Upper lobe of right lung (tissue), 1 donor: ENCODE measurements at regions not wholly inside any gene's neighbourhood (a gene's known extent, or its start where the extent isn't known, plus 50 kb on each side); places are given as distances from the start of the nearest gene placed in this dataset.

Experiments
- ATAC-seq: fragments of 200-7000 bp; cut with Tn5 transposase; one replicate; pipeline ENCODE4 v1.9.1; 2020; ENCODE audit warnings: mild to moderate bottlenecking, moderate library complexity
- DNase-seq: peaks from one replicate; pipeline ENCODE4 v3.0.0-alpha.2; 2020
- H3K27ac ChIP-seq: fragments of 200-600 bp; one replicate; pipeline ENCODE4 v1.8.0; 2022
- H3K27me3 ChIP-seq: fragments of 200-600 bp; one replicate; pipeline ENCODE4 v1.8.0; 2022; ENCODE audit warnings: mild to moderate bottlenecking
- H3K36me3 ChIP-seq: fragments of 200-600 bp; one replicate; pipeline ENCODE4 v1.8.0; 2022
- H3K4me1 ChIP-seq: fragments of 200-600 bp; one replicate; pipeline ENCODE4 v1.8.0; 2022
- H3K4me3 ChIP-seq: fragments of 200-600 bp; one replicate; pipeline ENCODE4 v1.8.0; 2022; ENCODE audit warnings: mild to moderate bottlenecking
- H3K9me3 ChIP-seq: fragments of 200-600 bp; one replicate; pipeline ENCODE4 v1.8.0; 2022
- intact Hi-C: fragments of 100-400 bp; cut with DNase I; formaldehyde crosslinking; loops from one replicate; pipeline ENCODE4 v1.11.0; 2022
- TF ChIP-seq, protein P1 (sequence below): fragments of 200-600 bp; IDR thresholded peaks from one replicate; pipeline ENCODE4 v1.8.0; 2022; ENCODE audit warnings: antibody characterized with exemption
- donor health status: DM: no; HTN: yes; CAD: no; lungs with severe emphysema.

- no peaks in the 10 kb centered on the region for H3K27me3 ChIP-seq
- DNase-seq, result no peak
- TF ChIP-seq, protein P1, sequence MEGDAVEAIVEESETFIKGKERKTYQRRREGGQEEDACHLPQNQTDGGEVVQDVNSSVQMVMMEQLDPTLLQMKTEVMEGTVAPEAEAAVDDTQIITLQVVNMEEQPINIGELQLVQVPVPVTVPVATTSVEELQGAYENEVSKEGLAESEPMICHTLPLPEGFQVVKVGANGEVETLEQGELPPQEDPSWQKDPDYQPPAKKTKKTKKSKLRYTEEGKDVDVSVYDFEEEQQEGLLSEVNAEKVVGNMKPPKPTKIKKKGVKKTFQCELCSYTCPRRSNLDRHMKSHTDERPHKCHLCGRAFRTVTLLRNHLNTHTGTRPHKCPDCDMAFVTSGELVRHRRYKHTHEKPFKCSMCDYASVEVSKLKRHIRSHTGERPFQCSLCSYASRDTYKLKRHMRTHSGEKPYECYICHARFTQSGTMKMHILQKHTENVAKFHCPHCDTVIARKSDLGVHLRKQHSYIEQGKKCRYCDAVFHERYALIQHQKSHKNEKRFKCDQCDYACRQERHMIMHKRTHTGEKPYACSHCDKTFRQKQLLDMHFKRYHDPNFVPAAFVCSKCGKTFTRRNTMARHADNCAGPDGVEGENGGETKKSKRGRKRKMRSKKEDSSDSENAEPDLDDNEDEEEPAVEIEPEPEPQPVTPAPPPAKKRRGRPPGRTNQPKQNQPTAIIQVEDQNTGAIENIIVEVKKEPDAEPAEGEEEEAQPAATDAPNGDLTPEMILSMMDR, result no peak
- intact Hi-C loops, result no loop called here
- no peaks in the 10 kb centered on the region for H3K4me1 ChIP-seq
- H3K4me3 ChIP-seq, result no peak overlapping the region
- H3K27ac ChIP-seq, result no peak overlapping the region
- ATAC-seq, result no peak
- no peaks in the 10 kb centered on the region for H3K36me3 ChIP-seq
- no peaks in the 10 kb centered on the region for H3K9me3 ChIP-seq
Observed at GRCh38 chr6:74798302-74798701, 407.6 kb downstream of the COL12A1 start.

- DNase-seq (no peak), ATAC-seq (no peak)
- no peak overlapping the region for H3K4me3 ChIP-seq
- intact Hi-C loops, result no loop called here
- no peaks in the 10 kb centered on the region for H3K4me1 ChIP-seq
- H3K36me3 ChIP-seq, result no peaks in the 10 kb centered on the region
- no peaks in the 10 kb centered on the region for H3K9me3 ChIP-seq
- no peaks in the 10 kb centered on the region for H3K27me3 ChIP-seq
- no peak overlapping the region for H3K27ac ChIP-seq
- TF ChIP-seq, protein P1, result no peak
Observed at GRCh38 chr6:74785236-74785635, 420.6 kb downstream of the COL12A1 start.

GRCh38 chr6:74782346-74782745 lies 423.5 kb downstream of the COL12A1 start:
- H3K36me3 ChIP-seq, result no peaks in the 10 kb centered on the region
- no peak overlapping the region for H3K27ac ChIP-seq
- TF ChIP-seq, protein P1, result no peak
- no peaks in the 10 kb centered on the region for H3K4me1 ChIP-seq
- no peak overlapping the region for H3K4me3 ChIP-seq
- intact Hi-C loops, result no loop called here
- no peaks in the 10 kb centered on the region for H3K27me3 ChIP-seq
- no peak for DNase-seq
- H3K9me3 ChIP-seq, result no peaks in the 10 kb centered on the region
- no peak for ATAC-seq

DNA sequence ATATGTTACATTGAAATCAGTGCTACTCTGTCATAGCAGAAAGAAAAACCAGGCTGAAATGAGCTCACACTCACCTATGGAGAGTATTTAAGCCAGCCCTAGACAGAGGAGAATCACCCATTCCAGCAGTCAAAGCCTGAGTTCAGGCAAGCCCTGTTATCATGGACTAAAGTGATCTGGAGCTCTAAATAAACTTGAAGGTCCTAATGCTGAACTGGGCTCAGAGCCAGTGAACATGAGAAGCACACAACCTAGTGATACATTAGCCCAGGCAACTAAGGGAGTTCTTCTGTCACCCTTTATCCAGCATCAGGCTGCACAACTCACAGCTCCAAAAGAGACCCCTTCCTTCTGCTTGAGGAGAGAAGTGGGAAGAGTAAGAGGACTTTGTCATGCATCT lies 425.0 kb downstream of the COL12A1 start:
- H3K27ac ChIP-seq, result no peak overlapping the region
- H3K4me1 ChIP-seq, result no peaks in the 10 kb centered on the region
- ATAC-seq (no peak), DNase-seq (no peak)
- no peaks in the 10 kb centered on the region for H3K9me3 ChIP-seq
- H3K4me3 ChIP-seq, result no peak overlapping the region
- H3K27me3 ChIP-seq, result no peaks in the 10 kb centered on the region
- intact Hi-C loops, result no loop called here
- no peaks in the 10 kb centered on the region for H3K36me3 ChIP-seq
- TF ChIP-seq, protein P1, result no peak

DNA sequence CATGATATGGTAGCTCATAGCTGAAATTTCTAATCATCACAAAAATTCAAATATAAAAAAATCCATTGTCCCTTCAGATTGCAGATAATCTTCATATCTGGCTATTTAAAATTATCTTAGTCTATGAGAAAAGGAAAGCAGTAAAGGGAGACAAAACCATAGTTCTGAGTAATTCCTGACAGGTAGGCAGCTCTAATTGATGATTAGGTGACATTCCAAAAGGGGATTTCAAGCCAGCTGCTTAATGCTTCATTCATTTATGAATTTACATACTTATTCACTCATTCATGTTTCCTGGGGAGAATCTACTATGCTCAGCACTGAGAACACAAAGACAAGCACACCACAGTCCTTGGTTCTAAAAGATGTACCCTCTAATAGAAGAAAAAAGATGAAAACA lies 437.1 kb downstream of the COL12A1 start:
- TF ChIP-seq, protein P1, result no peak
- Histone ChIP-seq H3K9me3 (no peaks in the 10 kb centered on the region), H3K4me1 (no peaks in the 10 kb centered on the region), H3K4me3 (no peak overlapping the region), H3K27me3 (no peaks in the 10 kb centered on the region), H3K36me3 (no peaks in the 10 kb centered on the region), H3K27ac (no peak overlapping the region)
- DNase-seq (no peak), ATAC-seq (no peak)
- intact Hi-C loops, result no loop called here

- Histone ChIP-seq H3K27me3 (no peaks in the 10 kb centered on the region), H3K4me1 (no peaks in the 10 kb centered on the region), H3K36me3 (no peaks in the 10 kb centered on the region), H3K9me3 (no peaks in the 10 kb centered on the region), H3K4me3 (no peak overlapping the region), H3K27ac (no peak overlapping the region)
- TF ChIP-seq, protein P1, result no peak
- DNase-seq (no peak), ATAC-seq (no peak)
- intact Hi-C loops, result no loop called here
Observed at GRCh38 chr6:74768120-74768519, 437.7 kb downstream of the COL12A1 start.
